Panc1 (cell line): ENCODE measurements at regions not wholly inside any gene's neighbourhood (a gene's known extent, or its start where the extent isn't known, plus 50 kb on each side); places are given as distances from the start of the nearest gene placed in this dataset.

Experiments
- POLR2AphosphoS5 ChIP-seq: IDR thresholded peaks from 2 replicates; pipeline ENCODE4 v1.6.1; 2012; ENCODE audit warnings: mild to moderate bottlenecking, low read depth, low read length, moderate library complexity
- SIN3A ChIP-seq: IDR thresholded peaks from 2 replicates; pipeline ENCODE4 v1.6.1; 2012; ENCODE audit warnings: low read depth, mild to moderate bottlenecking, low read length, moderate library complexity, borderline replicate concordance; ENCODE audit not compliant: insufficient read depth
- TCF7L2 ChIP-seq: IDR thresholded peaks from 2 replicates; pipeline ENCODE4 v1.6.1; 2011; ENCODE audit warnings: mild to moderate bottlenecking, low read depth, low read length, inconsistent platforms
- TF ChIP-seq, protein P1 (sequence below), 2 experiments: IDR thresholded peaks; 2 replicates each; pipeline ENCODE4 v1.6.1; 2011 to 2012; ENCODE audit warnings: low read depth in 2 of 2, control low read depth in 1 of 2, low read length in 1 of 2, mild to moderate bottlenecking in 1 of 2, moderate library complexity in 1 of 2; ENCODE audit not compliant: insufficient read depth in 1 of 2
- TF ChIP-seq, protein P2 (sequence below): fragments of 450-650 bp; IDR thresholded peaks from 2 replicates; pipeline ENCODE4 v1.5.1; 2017; ENCODE audit warnings: mild to moderate bottlenecking

DNA sequence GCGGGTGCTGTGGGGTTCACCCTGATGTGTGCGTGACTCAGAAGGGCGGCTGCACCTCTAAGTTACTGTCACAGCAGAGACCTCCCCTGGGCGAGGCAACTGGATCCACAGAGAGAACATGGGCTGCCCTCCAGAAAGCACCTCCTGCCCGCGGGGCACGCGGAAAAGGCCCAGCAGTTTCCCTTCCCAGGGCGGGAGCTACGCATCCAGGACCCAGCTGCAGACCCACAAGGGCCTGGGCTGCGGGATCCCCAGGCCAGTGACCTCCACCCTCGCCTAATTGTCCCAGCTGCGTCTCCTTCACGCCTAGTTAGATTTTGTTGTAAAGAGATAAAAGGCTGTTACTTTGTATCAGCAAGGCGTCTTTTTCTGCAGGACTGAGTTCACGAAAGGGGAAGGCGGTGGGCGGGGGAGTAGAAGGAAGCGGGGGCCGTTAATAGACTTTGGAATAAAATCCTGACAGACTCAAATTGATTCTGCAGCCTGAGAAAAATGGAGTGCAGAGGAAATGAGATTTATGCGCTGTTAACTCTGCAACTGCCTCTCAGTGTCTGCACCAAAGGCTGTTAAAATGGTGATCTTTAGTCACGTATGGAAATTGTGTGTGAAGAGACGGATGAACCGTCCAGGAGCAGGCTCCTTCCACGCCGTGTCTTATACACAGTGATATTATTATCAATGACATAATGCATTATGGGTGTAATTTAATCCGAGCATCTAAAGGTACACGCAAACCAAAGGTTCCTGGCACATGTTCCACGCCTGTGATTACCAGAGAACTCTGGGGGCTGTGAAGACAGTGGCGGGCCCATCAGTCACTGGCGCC is 65.9 kb upstream of the FBRSL1 start:
- TF ChIP-seq SIN3A: no peak
- no peak for TF ChIP-seq POLR2AphosphoS5
- TF ChIP-seq, protein P1, sequence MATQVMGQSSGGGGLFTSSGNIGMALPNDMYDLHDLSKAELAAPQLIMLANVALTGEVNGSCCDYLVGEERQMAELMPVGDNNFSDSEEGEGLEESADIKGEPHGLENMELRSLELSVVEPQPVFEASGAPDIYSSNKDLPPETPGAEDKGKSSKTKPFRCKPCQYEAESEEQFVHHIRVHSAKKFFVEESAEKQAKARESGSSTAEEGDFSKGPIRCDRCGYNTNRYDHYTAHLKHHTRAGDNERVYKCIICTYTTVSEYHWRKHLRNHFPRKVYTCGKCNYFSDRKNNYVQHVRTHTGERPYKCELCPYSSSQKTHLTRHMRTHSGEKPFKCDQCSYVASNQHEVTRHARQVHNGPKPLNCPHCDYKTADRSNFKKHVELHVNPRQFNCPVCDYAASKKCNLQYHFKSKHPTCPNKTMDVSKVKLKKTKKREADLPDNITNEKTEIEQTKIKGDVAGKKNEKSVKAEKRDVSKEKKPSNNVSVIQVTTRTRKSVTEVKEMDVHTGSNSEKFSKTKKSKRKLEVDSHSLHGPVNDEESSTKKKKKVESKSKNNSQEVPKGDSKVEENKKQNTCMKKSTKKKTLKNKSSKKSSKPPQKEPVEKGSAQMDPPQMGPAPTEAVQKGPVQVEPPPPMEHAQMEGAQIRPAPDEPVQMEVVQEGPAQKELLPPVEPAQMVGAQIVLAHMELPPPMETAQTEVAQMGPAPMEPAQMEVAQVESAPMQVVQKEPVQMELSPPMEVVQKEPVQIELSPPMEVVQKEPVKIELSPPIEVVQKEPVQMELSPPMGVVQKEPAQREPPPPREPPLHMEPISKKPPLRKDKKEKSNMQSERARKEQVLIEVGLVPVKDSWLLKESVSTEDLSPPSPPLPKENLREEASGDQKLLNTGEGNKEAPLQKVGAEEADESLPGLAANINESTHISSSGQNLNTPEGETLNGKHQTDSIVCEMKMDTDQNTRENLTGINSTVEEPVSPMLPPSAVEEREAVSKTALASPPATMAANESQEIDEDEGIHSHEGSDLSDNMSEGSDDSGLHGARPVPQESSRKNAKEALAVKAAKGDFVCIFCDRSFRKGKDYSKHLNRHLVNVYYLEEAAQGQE (IDR thresholded peaks at IDR 0.05; ENCODE audit: insufficient read depth in 1 of 2, low read depth in 2 of 2, low read length in 1 of 2): no peak
- TF ChIP-seq, protein P2, sequence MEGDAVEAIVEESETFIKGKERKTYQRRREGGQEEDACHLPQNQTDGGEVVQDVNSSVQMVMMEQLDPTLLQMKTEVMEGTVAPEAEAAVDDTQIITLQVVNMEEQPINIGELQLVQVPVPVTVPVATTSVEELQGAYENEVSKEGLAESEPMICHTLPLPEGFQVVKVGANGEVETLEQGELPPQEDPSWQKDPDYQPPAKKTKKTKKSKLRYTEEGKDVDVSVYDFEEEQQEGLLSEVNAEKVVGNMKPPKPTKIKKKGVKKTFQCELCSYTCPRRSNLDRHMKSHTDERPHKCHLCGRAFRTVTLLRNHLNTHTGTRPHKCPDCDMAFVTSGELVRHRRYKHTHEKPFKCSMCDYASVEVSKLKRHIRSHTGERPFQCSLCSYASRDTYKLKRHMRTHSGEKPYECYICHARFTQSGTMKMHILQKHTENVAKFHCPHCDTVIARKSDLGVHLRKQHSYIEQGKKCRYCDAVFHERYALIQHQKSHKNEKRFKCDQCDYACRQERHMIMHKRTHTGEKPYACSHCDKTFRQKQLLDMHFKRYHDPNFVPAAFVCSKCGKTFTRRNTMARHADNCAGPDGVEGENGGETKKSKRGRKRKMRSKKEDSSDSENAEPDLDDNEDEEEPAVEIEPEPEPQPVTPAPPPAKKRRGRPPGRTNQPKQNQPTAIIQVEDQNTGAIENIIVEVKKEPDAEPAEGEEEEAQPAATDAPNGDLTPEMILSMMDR: no peak
- TF ChIP-seq TCF7L2: no peak
